ENCODE measurements at regions not wholly inside any gene's neighbourhood (a gene's known extent, or its start where the extent isn't known, plus 50 kb on each side); places are given as distances from the start of the nearest gene placed in this dataset.
A peak's percentile ranks its signal among the peaks of the same experiment; 100 is the strongest.

GRCh38 chr2:204470621-204471196, 74.6 kb upstream of the PARD3B start:
- DNase-seq (ENCODE audit: low read depth), result no peak

GRCh38 chr2:204472375-204472774, 72.9 kb upstream of the PARD3B start:
- no peak for DNase-seq (ENCODE audit: low read depth)

- DNase-seq (ENCODE audit: low read depth), result no peak
Measured at GRCh38 chr2:204473224-204473623, 72.1 kb upstream of the PARD3B start.

- DNase-seq (ENCODE audit: low read depth), result no peak
Measured at GRCh38 chr2:204475399-204475798, 69.9 kb upstream of the PARD3B start.

DNA sequence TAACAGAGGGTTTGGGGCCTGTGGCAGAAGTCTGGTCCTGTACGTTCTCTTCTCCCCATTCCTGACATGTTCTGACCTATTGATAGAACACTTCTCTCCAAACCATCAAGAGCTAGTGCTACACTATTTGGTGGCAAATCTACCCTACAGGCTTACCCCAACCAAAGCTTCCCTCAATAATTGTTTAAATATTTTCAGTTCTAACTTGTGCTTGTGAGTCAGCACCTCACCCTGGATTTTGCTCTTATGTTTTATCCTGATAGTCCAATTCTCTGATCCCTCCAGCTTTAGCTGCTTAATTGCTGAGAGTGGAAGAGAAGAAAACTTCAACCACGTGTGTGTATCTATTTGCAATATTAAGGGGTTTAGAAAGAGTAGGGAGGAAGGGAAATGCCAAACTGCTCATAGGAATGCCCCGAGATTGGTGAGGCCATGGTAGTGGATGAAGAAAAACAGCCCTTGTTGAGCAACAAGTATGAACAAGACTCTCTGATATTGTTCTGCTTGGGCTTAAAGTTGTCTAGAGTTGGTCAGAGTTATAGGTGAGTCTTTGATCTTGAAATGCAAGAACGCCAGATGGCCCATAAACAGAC, 67.8 kb upstream of the PARD3B start:
- DNase-seq (ENCODE audit: low read depth), result no peak

DNA sequence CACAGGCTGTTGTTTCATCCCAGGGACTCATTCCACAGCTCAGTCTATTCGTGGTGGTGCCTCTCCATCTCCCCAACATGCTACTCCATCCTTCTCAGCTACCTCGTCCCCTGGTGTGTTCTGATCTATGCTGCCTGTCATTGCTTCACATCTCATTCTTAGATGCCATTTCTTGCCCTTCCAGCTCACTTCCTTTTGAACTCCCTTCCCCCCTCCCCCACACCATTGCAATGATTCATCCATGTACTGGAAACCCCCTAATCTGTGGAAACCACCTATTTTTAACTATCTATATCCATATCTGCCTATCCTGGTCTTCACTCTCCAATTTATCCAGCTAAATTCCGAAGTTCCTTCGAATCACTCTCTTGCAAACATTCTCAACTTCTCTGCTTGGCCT, 65.7 kb upstream of the PARD3B start:
- peak; percentile 58 for DNase-seq (ENCODE audit: low read depth)

DNA sequence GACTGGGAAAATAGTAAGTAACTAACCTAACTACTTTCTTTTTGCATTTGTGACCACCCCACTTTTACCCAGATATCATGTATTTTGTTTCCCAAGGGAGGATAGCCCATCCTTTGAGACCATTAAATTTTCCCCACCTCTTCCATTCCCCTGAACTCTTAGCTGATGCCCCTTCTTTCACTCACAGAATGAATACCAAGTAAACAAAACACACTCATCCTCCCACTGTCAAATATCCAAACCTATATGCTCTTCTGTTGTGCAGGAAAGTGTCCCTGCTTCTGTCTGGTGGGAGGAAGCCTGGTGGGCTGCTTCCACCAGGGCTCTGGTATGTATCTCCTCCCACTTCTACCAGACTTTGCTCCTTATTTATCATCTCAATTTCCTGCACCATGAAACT, 64.6 kb upstream of the PARD3B start:
- DNase-seq (ENCODE audit: low read depth), result no peak

DNA sequence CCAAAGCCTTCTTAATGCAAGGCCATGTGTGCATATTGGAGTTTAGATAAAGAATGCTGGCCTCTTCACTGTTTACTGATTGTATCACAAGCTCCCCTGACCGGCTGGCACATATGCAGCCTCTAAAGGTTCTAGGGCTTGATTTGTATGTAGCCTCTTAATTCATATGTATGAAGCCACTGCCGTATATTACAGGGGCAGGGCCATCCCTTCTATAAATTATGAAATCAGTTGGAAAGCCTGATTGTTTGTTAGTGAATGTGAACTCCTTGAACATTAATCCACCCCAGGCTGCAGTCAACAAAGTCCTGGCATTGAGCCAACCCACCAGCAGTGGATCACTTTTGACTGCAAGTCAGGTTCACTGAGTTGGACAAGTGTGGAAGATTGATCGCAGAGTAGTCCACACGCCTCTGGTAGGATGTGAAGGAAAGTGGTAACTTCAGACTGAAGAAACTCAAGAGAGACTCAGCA, 61.6 kb upstream of the PARD3B start:
- no peak for DNase-seq (ENCODE audit: low read depth)

DNA sequence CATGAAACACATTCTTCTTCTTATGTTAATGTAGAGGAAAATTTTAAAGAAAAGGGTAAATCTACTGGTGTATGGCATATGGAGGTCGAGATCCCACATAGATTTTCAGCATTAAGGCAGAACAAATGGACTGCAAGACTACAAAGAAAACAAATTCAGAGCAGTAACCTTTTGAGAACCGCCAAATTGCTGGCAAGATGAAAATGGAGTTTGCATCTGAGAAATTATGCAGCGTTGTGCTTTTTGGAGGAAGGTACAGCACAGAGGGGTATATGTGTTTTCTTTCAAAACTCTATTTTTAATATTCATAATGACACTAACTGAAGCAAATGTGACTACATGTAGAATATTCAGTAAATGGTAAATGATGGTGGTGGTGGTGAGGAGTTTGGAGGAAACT, 59.0 kb upstream of the PARD3B start:
- no peak for DNase-seq (ENCODE audit: low read depth)

DNA sequence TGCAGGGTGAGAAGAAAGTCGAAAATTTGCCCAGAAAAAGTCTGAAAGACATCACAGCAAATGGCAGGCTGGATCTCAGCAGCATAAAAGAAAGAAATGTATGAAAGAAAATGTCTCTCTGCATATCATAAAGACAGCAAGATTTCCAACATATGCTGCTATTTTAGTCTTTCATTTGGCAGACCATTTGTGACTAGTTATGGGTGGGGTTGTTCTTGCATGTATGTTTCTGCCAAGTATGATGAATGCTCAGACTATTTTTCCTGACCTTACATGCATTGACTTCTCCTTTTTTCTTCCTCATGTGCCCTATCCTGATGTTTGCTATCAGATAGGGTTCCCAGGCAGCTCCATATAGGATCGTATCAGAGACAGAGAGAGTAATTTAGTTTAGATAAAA, 58.5 kb upstream of the PARD3B start:
- peak; percentile 32 for DNase-seq (ENCODE audit: low read depth)

GRCh38 chr2:204487447-204488229, 57.6 kb upstream of the PARD3B start:
- DNase-seq (ENCODE audit: low read depth), result no peak

DNA sequence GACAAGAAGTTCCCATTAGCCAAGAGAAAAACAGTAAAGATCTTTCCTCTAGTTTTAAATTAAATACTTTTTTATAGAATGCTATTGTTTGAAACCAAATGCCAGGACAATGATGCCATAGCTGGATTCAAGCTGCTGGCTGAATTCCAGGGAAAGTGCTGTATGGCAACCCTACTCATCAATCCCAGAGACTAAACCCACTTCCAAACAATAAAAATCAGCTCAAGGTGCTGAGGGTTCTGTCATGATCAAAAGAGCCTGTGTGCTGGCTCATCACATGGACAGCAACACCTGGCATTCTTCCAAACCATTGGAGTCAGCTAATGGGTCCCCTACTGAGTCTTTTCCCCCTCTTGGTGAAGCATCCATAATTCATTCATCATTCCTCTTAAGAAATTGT, 53.7 kb upstream of the PARD3B start:
- peak; percentile 82 for DNase-seq (ENCODE audit: low read depth)

DNA sequence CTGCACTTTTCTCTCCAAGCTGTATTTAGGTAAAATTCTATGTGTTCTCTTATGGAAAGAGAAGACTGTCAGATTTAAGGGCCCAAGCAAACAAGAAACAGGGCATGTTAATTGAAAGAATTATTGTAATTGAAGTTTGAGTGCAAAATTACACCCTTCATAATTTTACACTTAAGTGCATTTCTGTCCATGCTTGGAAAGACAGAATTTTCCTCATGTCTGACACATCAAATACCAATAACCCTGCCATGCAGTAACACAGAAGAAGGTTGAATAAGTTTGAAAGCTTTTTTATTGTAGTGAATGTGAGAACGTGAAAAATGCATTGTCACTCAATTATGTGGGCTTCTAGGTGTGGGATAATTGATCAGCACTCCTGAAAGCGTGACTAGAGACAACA, 52.9 kb upstream of the PARD3B start:
- DNase-seq (ENCODE audit: low read depth), result no peak

DNA sequence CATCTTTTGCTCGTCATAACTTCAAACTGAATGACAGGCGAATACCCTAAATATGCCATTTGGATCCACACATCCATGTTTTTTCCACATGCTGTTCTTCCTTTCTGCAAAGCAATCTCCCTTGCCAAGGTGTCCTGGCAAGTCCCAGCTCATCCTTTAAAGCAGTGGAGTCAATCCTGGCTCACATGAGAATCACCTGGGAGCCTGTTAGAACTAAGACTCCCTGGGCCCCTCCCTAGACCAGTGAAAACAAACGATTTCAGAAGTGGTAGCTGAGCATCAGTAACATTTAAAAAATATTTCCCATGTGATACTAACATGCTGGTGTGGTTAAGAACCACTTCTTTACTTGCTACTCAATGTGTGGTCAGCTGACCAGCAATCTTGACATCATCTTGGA, 50.6 kb upstream of the PARD3B start:
- no peak for DNase-seq (ENCODE audit: low read depth)

DNA sequence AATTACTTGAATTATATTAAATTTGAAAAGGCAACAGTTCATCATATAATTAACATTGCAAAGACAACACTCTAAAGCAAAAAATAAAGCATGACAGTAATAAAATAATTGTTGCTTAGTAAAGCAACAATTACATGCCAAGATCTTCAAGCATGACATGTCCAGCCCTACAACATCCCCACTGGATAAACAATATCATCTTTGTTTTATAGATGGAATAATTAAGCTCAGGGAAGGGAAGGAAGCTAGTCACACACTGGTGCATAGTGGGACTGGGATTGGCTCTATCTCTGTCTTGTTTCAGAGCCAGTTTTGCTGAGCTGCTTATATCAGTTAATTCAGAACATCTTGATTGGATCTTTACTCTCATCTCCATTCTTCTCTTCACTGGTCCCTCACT, 49.9 kb upstream of the PARD3B start:
- DNase-seq (ENCODE audit: low read depth), result no peak
